Jurkat, Clone E6-1 (cell line): ENCODE measurements at regions not wholly inside any gene's neighbourhood (a gene's known extent, or its start where the extent isn't known, plus 50 kb on each side); places are given as distances from the start of the nearest gene placed in this dataset.

ENCODE experiments used
- DNase-seq: peaks from one replicate; pipeline ENCODE4 v3.0.0-alpha.2; 2011; ENCODE audit warnings: low read depth, low spot score
- H3K4me3 ChIP-seq: 2 replicates; pipeline ENCODE4 v1.5.1; 2011; ENCODE audit warnings: mild to moderate bottlenecking, low read length, control low read depth, moderate library complexity

DNA sequence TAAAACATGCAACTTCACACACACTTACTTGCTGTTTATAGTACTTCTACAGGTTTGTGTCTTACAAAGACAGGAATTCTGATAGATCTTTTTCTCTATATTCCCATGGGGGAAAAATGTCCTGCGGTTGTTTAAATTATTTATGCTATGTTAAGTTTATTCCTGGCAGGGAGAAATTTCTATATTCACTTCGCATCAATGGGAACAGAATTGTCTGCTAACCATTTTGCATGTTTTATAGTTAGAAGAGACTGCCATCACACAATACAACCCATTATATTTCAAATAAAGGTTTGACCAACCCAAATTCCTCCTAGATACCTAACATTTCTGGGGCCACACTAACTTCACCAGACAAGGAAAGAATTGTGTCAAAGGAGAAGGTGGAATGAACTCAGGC is 110.0 kb upstream of the PRR16 start:
- H3K4me3 ChIP-seq = no peak overlapping the region
- DNase-seq = no peak

DNA sequence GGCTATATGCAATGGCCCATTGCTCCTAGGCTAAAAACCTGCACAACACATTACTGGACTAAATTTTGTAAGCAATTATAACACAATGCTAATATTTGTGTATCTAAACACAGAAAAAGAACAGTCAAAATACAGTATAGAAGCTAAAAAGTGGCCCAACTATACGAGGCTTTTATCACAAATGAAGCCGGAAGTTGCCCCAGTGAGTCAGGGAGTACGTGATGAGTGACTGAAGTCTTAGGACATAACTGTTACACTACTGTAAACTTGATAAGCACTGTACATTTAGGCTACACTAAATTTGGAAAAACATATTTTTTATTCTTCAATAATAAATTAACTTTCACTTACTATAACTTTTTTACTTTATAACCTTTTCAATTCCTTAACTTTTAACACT is 105.2 kb upstream of the PRR16 start:
- H3K4me3 ChIP-seq = no peak overlapping the region
- DNase-seq = no peak

DNA sequence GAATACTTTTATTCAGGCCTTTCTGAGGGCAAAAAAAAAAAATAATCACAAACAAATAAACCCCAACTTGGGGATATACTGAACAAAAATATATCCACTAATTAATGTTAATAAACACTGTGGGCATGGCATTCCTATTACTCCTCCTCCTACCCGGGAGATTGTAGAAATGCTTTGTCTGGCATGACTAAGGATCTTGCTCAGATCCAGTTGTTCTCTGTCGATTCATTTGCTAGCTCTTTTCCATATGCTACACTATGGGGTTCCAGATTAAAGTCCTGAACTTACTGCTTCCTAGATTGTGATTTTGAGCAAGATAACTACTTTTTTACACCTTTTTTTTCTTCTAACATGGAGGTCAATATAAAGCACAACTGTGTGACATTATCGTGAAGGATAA is 102.2 kb upstream of the PRR16 start:
- no peak for DNase-seq
- H3K4me3 ChIP-seq = no peak overlapping the region

DNA sequence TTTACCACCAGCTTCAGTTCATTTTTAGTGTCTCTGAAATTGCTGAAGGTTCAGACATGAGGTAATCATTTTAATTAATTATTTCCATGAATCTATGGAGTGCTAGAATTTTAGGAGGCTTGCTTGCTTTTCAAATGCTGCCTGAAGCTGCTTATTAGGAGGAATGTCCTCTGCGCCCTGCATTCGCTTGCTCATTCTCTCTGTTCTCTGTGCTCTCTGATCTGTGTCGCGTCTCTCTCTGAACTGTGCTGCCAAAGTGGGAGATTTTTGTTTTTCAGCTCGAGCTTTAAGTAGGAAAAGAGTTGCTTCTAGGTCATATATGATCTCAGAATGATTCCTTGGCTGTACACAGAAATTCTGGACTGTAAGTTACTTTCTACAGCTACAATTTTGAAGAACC is 101.7 kb upstream of the PRR16 start:
- H3K4me3 ChIP-seq = no peak overlapping the region
- DNase-seq = no peak

DNA sequence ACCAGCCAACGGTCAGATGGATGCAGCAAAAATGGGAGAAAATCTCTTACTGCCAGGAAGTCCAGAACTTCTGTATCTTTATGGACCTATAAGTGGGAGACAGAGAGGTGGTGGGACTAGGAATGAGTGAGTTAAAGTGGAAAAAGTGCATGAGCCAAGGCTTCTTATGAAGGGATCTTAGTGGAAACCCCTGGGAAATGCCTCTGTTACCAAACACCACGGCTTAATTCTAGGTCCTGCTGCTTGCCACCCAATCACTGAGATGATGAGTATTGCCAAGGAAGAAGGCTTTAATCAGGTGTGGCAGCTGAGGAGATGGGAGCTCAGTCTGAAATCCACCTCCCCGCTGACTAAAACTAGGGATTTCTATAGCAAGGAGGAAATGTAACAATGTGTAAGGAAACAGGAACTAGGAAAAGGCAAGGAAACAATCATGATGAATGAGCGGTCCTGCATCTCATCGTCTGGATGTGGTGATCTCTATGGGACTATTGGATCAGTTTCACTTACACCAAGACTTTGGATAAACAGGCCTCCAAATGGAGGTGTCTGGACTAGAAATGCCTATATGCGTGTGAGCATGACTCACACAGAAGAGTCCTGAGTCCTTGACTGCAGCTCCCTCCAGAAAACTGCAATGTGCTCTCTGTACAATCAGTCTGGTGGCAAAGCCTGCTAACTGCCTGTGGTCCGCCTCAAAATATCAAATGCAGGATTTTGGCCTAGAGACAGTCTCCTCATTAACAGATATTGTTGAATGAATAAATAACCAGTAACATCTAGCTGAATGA is 98.2 kb upstream of the PRR16 start:
- DNase-seq = no peak
- no peak overlapping the region for H3K4me3 ChIP-seq

DNA sequence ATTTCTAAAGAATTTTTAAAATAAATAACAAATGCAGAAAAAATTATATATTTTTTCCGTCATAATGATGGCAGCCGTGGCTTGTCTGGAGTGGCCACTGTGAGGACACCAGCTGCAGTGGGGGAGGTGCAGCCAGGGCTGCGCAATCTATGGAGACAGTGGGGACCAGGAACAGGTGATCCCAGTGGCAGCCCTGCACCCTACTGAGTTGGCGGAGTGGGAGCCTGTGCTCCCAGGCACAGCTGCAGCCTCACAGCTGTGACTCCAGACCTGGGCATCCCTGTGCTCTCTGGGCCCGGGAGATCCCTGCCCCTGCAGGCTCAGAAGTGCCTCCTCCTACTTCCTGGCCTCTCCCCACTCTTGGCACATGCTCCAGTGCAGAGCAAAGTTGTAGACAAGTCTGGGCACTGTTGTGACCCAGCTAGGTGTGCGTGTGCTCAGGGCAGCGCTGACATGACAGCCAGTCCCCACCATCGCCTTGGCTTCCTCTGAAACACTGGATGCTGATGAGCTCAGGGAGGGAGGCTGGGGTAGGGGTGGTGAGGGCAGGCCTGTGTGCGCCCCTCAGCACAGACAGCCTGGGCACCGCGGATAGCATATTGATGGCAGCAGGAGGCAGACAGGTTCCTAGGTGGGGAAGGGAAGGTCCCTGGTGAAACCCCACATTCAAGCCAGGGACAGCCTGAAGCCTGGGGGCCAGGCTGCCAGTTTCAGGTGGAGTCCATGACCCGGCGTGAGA is 96.0 kb upstream of the PRR16 start:
- no peak for DNase-seq

DNA sequence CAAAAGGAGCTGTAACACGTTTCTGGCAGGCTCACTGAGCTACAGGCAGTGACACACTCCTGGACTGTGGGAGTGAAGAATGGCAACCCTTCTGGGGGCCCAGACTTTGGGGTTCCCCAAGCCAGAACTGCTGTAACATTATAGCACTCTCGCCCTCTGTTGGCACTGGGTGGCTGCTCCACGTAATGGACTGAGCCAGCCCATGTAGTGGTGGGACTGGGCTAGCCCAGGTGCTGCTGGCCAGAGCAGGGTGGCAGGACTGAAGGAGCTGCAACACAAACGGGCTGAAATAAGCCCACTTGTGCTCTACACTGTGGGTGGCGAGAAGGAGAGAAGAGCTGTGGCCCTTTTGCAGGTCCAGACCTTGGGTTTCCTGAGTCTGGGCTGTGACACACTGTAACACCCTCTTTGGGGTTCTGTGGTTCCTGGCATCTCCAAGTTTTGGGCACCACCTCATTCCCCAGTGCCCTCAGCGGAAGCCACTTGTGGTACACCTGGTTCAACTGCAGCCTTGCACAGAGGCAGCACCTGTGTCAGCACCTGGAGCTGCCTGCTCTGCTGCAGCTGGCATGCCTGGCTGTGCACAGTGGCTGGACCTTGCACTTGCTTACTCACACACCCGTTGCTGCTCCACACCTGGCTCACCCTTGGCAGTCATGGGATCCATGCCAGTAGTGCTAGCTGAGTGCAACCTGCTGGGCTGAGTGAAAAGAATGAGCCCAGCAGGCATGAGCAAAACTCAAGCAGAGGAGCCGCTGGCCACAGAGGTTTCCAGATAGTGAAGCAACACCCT is 95.0 kb upstream of the PRR16 start:
- H3K4me3 ChIP-seq = no peak overlapping the region
- DNase-seq = no peak

More for the DNA sequence above, 96.0 kb upstream of the PRR16 start:
- H3K4me3 ChIP-seq = no peak overlapping the region

DNA sequence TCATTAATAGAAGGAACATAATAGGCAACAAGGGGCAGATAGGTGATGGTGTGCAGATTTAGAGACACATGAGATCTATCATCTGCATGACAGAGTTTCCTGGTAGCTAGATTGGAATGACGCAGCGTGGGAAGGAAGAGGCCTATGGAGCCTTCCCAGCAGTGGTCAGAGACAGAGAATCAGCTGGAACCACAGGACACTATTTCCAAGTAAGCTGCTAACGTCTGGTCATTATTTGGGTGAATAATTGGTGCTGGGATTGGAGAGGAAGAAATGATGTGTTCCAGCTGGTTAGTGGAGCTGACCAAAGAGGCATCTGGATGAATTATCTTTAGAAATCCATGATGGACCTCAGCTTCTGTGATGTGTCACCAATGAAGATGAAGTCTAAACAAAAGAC is 91.2 kb upstream of the PRR16 start:
- DNase-seq = no peak
- no peak overlapping the region for H3K4me3 ChIP-seq

DNA sequence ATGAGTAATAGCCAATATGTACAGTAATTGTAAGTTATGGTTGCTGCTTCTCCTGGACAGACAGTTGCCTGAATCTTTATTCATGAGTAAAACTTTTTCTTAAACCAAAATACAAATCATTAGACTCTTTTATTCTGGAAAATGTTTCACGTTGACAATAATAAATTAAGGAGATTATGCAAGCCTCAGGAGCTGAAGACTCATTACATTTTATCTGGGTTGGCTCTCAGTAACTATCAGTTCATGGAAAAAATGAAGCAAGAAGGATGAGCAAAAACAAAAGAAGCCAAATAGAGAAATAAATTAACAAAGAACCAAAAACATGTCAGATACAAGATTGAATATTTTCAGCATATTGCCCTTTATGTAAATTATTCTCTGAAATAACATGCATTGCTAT is 88.9 kb upstream of the PRR16 start:
- no peak overlapping the region for H3K4me3 ChIP-seq
- DNase-seq = no peak

DNA sequence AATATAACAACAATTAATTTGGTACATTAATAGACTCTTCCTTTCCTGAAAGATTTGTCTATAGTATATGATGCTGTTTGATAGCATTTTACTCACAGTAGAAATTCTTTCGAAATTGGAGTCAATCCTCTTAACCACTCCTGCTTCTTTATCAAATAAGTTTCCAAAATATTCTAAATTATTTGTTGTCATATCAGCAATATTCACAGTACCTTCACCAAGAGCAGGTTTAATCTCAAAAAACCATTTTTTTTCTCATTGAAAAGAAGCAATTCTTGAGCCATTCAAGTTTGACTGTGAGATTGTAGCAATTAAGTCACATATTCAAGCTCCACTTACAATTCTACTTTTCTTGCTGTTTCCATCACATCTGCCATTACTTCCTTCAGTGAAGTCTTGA is 83.5 kb upstream of the PRR16 start:
- no peak for DNase-seq
- no peak overlapping the region for H3K4me3 ChIP-seq

DNA sequence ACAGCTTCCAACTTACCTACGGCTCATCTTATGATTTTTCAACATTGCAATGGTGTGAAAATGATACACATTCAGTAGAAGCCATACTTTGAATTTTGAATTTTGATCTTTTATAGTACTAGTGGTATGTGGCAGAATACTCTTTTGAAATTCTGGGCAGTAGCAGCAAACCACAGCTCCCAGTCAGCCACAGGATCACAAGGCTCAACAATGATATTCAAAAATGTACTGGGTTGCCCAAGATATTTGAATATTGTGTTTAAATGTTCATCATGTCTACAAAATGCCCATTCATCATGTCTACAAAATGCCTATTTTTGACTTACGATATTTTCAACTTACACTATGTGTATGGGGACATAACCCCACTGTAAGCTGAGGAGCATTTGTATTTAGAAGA is 81.3 kb upstream of the PRR16 start:
- no peak for DNase-seq
- no peak overlapping the region for H3K4me3 ChIP-seq

DNA sequence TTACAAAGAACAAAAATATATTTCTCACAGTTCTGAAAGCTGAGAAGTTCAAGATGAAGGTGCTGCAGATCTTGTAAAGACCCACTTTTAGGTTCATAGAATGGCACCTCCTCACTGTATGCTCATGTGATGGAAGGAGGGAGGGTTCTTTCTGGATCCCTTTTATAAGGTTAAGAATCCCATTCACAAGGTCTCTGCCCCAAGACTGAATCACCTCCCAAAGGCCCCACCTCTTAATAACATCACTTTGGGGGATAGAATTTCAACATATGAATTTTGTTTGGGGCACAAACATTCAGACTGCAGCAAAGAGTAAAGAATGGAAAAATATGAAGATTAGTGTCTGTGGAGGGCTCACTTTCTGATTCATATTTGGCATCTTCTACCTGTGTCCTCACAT is 77.1 kb upstream of the PRR16 start:
- no peak for DNase-seq
- H3K4me3 ChIP-seq = no peak overlapping the region

DNA sequence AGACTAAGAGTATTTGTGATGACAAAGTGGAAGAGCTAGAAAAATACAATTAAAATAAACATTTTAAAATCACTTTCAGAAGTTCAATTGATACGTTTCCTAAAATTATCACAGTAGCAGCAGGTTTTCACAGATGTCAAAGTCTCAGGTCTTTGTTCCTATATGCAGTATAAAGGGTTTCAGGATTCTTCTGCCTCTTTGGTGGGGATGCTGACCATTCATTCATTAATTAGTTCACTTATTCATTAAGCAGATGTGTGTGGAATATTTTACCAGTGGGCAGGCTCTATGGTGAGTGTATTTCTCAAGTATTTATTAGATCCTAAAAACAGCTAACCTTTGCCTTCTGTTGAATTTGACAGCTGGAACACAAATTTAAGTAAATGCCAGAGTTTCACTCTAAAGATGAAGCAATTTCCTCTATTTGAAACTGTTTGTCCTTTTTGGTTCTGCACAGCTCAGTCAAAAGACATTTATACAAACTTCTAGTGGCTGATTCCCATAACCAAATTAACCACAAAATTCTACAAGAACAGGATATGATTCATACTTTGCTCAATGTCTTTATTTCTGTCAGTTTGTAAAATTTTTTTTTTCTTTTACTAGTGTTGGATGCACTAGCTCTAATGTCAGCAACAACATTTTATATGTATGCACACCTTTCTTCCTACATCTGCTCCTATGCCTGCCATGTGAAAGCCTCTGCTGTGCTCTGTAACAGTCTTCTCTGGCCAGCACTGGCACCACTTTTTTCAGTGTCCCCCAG is 75.9 kb upstream of the PRR16 start:
- DNase-seq = peak; percentile 59
- H3K4me3 ChIP-seq = no peak overlapping the region

DNA sequence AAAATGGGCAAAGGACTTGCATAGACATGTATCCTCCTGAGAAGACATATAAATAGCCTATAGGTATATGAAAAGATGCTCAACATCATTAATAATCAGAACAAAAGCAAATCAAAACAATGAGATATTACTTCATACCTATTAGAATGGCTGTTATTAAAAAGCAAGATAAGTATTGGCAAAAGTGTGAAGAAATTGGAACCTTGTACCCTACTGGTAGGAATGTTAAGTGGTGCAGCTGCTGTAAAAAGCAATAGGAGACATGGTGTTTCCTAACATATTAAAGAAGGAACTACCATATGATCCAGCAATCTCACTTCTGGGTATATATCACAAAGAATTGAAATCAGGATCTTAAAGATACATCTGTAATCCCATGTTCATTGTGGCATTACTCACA is 69.8 kb upstream of the PRR16 start:
- no peak for DNase-seq
- no peak overlapping the region for H3K4me3 ChIP-seq

DNA sequence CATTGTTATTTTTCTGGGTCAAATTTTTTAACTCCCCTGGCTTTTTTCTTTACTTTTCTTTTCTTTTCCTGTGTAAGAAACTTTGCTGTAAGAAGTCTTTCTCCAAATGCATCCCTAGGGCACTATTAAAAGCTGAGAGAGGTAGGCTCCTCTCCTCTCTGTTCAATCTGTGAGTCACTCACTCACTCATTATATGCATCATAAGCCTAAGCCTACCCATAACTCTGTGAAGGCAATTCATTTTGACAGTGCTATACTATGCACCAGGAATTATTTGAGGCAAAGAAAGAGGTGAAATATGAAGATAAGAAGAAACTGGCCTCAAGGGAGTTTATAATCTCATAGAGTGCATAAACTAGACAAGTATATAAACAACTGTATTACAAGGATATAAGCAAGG is 67.9 kb upstream of the PRR16 start:
- H3K4me3 ChIP-seq = no peak overlapping the region
- DNase-seq = no peak

DNA sequence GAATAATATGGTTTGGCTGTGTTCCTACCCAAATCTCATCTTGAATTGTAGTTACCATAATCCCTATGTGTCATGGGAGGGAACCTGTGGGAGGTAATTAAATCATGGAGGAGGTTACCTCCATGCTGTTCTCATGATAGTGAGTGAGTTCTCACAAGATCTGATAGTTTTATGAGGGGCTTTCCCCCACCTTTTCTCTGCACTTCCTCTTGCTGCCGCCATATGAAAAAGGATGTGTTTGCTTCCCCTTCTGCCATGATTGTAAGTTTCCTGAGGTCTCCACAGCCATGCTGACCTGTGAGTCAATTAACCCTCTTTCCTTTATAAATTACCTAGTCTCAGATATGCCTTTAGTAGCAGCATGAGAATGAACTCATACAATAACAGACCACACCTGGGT is 63.7 kb upstream of the PRR16 start:
- no peak for DNase-seq
- no peak overlapping the region for H3K4me3 ChIP-seq

DNA sequence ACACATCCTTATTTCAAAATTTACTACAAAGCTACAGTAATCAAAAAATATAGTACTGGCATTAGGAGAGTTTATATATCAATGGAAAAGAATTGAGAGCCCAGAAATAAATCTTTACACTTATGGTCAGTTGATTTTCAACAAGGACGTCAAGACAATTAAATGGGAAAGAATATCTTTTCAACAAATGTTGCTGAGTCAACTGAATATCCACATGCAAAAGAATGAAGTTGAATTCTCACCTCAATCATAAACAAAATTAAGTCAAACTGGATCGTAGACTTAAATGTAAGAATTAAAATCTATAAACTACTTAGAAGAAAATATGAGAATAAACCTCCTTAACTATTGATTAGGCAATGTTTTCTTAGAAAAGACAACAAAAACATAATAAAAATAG is 61.5 kb upstream of the PRR16 start:
- H3K4me3 ChIP-seq = no peak overlapping the region

DNA sequence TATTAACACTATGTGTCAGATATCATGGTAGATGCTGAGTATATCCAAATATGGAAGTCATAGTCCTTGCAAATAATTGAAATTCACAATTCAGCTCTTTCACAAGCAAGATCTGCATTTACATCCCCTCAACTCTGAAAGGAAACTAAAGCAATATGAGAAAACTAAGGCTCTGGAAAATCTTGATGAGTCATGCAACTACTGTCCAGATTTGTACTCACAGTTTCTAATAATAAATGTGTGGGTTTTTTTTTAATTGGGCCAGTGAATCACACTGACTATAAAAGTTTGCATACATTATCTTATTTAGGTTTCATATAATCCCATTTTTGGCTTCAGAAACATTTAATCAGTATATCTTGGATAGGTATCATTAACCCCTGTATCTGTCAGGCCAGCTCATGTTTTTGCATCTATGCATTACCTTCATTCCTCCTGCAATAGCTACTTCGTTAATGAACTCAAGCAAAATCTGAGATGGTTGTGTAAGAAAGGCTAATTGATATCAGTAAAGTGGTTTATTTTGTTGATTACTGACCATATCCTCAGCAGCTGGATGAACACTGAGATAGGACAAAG is 58.7 kb upstream of the PRR16 start:
- H3K4me3 ChIP-seq = no peak overlapping the region
- no peak for DNase-seq

More for the DNA sequence above, 61.5 kb upstream of the PRR16 start:
- no peak for DNase-seq

DNA sequence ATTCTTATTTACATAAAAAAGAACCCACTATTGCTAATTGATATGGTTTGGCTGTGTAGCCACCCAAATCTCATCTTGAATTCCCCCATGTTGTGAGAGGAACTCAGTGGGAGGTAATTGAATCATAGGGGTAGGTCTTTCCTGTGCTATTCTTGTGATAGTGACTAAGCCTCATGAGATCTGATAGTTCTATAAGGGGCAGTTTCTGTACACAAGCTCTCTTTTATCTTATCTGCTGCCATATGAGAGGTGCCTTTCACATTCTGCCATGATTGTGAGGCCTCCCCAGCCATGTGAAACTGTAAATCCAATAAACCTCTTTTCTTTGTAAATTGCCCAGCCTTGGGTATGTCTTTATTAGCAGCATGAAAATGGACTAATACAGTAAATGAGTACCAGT is 58.2 kb upstream of the PRR16 start:
- no peak for DNase-seq
- no peak overlapping the region for H3K4me3 ChIP-seq
